HuH-7 (cell line): ENCODE measurements at regions not wholly inside any gene's neighbourhood (a gene's known extent, or its start where the extent isn't known, plus 50 kb on each side); places are given as distances from the start of the nearest gene placed in this dataset.
"Not testable (repeated sequence)": the region's sequence is repeated elsewhere in the genome, so short reads cannot be mapped to it uniquely, and the experiment has no call there.

ENCODE experiments used
- DNase-seq: peaks from one replicate; pipeline ENCODE4 v3.0.0; 2011; ENCODE audit warnings: low spot score

DNA sequence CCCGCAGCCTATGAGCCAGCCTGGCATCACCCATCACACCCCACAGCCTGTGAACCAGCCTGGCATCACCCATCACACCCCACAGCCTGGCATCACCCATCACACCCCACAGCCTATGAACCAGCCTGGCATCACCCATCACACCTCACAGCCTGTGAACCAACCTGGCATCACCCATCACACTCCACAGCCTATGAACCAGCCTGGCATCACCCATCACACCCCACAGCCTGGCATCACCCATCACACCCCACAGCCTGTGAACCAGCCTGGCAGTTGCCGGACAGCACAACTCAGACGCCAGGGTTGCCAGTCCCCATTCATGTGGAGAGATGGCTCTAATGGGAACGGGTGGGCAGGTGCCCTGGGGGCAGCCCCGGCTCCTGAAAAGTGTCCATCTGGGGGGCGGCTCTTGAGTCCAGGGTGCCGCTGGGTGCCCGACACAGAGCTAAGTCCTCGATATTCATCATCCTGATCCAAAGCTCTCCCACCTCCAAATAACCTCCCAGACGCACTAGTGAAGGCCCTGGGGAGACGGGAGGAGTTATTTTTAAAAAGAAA is 116.9 kb upstream of the AFDN start:
- not testable (repeated sequence) for DNase-seq

DNA sequence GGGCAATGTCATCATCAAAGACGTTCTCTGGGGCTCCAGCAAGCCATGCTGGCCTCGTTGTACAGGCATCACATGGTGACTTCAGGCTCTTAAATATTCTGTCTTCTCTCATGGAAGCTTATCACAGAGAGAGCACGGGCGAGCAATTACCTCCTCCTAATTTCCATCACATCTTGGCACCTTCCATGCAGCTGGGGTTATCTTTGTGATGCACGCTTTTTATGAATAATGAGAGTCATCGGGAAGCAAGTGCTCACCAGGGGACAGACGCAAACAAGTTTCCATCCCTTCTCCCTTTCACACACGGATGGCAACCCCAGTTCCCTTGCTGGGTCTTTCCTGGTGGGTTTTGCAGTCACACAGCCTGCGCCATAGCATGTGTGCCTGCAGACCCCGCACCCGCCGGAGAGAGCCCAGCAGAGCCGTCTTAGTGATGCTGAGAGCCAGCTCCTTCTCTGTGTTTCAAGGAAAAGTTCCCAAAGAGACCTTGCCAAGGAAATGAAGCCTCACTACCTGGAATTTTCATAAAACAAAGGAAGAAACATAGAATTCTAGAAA is 116.3 kb upstream of the AFDN start:
- DNase-seq: no peak

DNA sequence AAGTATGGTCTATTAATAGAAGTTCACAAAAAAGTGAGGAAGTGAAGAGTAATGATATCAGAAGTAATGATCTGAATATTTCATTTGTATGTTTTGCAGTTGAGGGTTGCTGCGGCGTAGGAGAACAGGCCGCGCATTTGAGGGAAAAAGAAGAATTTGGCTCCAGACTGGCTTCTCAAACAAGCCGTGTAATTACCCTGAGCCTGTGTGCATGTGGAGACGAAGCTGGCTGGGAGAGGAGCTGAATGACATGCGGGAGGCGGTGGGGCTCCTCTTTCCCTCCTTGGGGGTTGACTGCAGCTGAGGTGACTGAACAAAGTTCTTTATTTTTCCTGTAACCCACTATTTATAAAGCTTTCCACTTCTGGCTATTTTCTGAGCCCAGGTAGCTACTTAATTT is 115.5 kb upstream of the AFDN start:
- DNase-seq: no peak

DNA sequence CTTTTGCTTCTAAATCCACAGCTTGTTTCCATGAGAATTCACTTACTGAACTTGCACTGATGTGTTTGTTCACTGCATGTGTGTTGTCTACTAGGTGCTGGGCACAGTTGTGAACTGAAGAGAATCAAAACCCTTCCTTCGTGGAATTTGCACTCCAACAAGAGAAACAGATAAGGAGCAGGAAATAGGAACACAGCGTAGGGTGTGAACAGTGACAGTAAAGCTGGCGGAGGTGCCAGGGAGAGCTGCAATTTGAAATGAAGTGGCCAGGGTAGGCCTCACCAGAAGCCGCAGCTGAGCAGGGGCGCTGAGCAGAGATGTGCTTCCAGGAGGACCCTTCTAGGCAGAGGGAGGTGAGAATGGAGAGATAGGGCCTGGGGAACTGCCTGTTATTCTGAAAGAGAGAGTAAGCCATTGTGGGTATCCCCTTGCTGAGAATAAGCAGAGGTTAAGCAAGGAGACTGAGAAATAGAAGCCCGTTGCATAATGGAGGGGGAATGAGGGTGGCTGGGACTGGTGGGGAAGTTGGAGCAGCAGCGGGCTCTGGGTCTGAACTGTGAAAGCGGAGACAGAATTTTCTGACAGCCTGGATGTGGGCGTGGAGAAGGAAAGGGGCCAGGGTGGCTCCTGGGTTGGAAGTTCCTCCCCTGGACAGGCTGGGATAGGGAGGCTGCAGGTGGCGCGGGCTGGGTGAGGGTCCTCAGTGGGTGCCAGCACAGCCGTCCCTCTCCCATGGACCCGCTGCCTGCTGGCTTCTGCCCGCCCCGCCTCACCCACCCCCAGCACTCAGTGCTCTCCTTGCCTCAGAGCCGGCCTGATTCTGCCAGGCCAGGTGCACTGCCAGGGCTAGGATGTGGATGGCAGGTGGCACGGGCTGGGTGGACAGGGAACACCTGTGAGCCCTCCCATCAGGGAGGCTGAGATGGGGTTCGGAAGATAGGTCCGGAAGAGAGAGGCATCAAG is 114.7 kb upstream of the AFDN start:
- no peak for DNase-seq

DNA sequence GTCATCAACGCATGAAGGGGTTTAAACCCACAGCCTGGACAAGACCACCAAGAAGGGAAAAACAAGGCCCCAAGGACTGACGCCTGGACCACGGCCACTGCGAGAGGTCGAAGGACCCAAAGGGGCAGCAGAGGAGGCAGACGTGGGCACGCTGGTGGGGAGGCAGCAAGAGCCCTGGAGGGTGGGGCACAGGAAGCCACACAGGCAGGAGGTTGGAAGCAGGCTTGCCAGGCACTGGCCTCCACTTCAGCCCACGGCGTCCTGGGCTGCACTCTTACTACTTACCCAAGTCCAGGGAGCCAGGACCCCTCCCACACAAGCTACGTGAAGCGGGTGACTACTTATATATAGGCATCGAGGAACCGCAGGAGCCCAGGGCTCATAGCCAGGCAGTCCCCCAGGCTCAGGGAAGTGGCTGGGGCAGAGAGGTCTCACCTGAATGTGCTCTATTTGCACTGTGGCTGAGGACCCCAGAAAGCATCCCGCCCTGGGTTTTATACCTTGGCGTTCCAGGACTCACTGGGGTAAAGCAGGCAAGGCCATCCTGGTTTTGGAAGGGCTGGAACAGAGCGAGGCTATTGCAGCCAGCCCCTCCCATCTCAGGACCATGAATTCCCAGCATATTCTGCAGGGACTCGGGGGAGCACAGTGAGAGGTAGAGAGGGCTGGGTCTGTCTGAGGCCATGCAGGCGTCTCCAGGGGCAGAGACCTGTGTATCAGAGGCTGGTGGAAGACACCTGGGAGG is 113.8 kb upstream of the AFDN start:
- DNase-seq: no peak

DNA sequence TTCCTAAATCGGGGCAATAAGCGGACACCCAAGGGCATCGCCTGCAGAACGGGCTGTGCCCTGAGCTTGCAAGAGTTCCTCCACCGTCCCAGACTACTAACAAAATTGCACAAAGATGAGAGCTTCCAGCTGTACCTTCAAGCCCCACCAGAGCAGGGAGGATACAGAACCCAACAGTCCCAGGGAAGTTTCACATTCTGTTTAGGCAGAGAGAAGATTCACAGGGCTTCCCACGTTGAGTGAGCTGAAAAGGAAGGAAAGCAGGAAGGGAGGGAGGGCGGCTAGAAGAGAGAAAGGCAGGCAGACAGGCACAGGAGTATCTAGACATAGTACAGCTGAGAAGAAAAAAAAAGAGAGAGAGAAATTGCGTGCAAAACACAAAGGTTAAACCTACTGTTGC is 112.6 kb upstream of the AFDN start:
- DNase-seq: no peak

DNA sequence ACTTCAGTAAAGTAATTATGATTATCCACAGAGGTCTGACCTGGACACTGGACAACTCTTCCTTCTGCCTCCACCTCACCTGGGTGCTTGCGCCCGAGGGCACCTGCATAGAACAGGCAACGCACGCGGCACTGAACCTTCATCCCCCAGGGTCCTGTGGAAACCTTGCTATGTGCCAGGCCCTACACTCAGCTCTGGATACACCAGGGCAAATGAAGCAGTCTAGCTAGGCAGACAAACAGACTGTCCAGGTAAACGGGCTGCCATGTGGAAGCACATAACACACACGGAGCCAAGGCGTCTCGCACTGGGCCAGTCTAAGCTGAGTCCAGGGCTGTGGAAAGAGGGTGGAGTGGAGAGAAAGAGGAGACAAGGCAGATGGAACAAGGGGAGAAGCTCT is 109.3 kb upstream of the AFDN start:
- no peak for DNase-seq

DNA sequence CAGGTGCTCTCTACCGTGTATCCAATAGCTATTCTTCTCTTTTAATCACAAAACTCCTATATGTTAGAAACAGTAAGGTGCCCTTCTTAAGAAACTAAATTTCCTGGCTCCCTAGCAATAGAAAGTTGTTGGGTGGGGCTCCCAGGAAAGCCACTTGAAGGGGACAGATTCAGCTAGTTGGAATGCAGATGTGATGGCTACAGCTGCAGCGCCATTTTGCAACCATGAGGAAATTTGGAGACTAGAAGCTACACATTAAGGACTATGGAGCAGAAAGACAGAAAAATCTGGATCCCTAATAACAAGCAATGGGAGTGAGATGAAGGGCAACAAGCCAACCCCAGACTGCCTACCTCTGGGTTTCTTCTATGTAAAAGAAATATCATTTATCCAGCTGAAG is 108.8 kb upstream of the AFDN start:
- no peak for DNase-seq

DNA sequence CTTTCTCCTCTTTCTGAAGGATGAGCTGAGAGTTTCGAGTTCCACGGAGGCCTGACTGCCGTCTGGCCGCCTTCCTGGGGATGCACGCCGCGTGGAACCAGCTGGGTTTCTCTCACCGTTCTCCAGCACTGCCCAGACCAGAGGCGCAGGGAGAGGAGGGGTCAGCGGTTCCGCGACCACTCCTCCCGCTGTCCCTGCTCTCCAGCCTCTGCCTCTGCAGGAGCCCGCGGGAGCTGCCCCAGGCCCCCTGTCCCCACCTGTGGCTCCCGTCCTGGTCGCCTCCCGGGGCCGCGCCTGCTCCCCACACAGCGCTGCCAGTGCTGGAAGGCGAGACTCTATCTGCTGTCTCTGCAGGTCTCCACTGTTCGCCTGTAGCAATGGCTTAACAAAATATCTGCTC is 106.8 kb upstream of the AFDN start:
- no peak for DNase-seq

DNA sequence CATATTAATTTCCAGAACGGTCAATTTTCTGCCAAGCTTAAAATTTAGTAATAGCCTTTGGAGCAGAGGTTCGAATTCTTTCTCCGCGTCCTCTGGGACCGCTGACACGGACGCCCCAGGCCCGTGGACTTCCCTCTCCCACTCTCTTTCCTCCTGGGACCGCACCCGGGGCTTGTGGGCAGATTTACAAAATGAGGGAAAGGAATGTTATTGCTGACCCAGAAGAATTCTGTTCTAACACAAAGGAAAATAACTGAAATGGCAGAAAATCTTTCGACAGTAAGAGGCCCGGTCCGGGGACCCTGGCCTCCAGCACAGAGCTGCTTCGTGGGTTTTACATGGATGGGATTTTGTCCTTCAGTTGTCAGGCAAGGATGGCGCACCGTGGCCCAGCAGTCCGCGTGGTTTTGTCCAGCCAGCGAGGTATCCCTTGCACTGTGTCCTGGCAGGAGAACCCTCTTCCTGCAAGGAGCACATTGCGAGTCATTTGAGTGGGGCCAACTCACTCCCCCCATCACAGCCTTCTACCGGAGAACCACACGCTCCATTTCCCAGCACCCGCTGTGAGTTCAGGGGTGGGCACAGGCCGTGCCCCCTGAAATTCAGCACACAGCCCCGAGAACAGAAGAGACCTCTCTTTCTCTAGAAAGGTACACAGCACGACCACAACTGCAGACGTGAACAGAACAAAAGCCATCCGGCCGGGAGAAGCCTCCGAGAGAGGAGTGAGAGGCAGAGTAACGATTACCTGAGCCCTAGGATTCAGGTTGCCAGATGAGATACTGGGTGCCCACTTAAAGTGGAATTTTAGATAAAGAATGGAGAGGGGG is 106.0 kb upstream of the AFDN start:
- DNase-seq: no peak

DNA sequence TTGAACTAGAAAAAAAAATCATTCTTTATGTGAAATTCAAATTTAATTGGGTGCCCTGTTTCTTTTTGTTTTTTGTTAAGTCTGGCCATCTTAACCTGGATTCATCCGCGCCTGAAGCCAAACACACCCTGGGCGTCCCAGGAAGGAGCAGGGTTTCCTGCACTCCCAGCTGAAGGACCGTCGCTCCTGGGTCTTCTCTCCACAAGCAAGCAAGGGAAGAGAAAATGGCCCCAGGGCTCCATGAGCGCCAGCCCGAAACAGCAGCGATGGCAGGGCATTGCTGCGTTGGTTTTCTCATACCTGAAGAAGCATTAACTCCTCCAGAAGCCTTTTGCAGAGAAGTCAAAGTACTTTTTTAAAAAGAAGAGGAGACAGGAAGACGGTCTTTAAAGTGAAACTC is 105.4 kb upstream of the AFDN start:
- DNase-seq: no peak

DNA sequence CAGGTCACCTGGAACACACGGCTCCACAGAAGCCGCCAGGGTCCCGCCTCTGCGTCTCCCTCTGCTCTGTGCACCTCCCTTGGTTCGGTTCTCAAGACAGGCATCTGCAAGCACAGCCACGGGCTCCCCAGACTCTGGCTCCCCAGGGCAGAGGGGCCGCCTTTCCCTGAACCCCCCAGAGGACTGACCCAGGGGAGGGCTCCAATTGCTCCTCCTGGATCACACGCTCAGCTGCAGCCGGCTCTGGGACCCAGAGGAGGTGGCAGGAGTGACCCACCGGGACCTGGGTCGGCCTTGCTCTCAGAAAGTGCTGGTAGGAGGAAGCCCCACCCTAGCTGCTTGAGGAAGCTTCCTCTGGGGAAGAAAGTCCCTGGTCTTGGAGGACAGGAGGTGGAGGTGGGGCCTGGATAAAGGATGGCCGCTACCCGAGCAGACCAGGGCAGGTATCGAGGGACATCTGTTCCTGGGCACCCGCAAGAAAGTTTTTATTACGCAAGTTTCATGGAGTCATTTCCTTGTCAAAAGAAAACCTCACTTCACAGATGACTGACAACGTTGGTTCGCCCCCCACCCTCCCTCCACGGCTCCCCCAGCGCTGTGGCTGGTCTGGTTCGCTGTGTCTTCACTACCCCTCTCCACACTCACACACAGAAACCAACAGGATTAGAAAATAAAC is 103.9 kb upstream of the AFDN start:
- no peak for DNase-seq

DNA sequence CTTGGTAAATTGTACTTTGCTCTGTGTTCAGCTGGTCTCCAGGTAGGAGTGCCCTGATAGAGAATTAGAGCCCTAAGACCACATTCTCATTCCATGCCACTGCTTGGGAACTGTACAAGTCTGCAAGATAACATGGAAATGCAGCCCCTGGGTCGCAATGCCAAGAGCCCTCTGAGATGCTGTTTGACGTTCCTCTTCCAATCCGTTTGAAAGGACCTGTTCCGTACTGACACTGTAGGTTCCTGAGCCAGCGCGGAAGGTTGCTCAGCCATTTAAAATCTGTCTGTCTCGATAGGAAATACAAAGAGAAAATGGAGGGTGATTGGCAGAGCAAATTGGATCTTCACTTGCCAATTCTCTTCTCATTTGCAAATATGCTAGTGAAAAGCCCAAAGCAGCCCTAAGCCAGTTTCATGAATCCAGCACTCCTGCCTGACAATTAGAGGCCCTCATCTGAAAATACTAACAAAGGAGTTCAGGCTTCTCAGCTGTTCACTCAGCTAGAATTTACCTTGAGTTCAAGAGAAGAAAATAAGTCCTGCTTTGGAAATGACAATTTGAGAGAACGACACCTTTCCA is 100.6 kb upstream of the AFDN start:
- no peak for DNase-seq

DNA sequence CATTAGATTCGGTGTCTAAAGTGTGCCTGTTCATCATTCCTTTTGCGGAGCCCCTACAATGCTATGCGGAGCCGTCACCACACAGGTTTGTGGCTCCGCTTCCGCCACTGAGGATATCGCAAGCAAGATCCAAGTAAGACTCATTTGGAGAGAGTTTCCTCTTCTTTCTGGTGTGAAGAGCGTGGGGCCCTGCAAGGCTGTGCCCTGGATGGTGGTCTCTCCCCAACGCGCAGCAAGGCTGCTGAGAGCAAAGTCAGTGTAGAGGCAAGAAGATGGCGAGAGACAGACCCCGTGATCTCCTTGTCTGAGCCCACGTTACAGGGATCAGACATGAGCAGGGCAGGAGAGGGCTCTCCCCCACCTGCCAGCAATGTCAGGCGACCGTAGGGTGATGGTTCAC is 96.3 kb upstream of the AFDN start:
- DNase-seq: no peak

DNA sequence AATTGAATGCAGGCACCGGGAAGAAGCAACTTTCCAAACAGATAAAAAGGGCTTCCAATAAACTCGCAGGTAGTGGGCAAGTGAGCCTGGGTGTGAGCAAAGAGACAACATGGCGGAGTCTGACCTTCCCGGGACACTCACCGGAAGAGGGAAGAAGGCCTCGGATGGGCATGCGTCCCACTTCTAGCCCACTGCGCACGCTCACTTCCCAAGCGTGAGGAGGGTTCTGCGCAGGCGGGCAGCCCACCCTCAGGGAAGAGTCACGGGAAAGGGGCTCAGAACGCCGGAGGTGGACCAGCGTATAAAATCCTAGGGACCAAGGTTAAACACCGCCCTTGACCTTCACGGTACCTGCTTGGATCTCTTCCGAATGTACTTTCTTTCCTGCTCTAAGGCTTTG is 95.5 kb upstream of the AFDN start:
- no peak for DNase-seq

DNA sequence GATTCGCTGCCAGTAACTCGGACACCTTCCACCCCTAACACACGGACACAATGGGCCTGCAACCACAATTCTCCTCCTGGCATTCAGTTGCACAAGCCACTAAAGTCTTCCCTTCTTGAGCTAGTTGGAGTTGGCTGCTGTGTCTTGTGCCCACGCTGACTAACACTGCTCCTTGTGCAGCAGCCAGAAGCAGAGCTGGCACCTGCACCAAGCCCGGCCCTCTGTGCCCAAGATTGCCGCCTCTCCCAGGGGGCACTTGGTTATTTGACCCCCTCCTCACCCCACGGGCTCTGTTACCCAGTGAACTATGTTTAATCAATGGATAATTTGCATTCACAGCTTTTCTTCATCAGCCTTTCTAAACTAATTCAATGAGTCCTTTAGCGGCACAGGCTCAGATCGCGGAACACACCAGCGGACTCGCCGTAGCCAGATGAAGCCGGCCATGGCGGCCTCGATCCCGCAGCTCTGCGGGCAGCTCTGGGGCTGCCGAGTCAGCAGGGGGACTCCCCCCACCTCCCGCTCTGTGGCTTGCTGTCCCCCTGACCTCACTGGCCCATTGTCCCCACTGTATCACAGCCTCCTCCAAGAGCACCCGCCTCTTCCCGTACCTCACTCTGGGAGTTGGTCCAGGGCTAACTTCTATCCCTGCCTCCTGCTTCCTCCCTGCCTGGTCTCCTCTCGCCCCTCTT is 94.8 kb upstream of the AFDN start:
- DNase-seq: no peak

DNA sequence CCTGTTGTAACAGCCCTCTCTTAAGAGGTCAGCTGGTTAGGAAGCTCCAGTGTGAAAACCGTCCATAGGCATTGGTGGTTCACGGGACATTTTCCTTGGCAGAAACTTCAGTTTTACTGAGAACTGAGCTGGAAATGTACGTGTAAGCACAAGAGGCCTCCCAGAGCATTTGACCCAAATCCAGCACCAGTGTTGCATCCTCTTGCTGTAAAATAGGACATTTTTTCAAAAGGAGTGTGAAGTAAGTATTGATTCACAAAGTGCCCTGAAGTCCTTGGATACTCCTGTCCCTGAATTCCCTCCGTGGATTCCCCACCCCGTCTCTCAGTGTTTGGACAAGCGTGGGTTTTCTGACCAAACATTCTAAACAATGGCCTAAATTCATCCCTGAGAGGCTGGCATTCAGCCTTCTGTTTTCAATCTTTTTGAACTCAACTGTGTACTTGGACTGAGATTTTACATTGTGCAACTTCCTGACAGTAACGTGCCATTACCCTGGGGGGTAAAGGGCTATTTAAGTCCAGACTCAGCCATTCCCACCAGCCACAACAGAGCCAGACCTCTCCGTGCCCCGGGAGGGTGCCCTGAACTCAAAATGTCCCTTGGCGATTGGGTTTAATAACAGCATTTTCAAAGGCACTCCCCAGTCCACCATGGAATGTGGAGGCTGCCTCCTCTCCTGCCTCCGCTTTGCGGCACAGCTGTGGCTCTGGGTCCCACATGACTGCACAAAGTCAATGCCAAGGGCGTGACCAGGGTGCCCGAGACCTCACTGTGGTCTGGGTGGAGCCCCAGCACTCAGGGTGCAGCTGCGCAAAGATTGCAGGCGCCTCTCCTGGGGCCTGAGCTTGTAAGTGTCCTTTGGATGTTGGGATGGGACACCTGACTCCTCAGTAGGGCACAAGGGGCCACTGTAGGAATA is 92.7 kb upstream of the AFDN start:
- DNase-seq: peak; percentile 89

DNA sequence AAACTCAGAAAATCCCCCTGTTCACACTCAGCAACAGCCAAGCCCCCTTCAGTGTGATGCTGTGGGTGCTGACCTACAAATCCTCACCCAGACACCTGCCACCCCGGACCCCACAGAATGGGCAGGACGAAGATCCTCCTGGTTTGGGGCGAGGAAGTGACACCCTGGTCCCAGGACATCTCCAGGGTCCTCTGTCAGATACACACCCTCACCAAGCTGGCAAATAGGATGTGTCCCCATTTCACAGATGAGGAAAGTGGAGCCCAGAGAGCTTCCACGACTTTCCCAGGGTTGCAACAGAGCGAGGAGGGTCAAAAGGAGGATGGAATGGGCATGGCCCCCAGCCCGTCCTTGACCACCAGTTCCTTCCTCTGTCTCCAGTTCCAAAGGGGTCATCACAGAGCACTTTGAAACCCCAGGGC is 92.0 kb upstream of the AFDN start:
- no peak for DNase-seq
